GM12878 (cell line): ENCODE measurements at regions not wholly inside any gene's neighbourhood (a gene's known extent, or its start where the extent isn't known, plus 50 kb on each side); places are given as distances from the start of the nearest gene placed in this dataset.

Experiments used
- ATF3 ChIP-seq: IDR thresholded peaks from 2 replicates; pipeline ENCODE4 v1.6.1; 2011; ENCODE audit warnings: low read depth, mild to moderate bottlenecking, low read length, moderate library complexity, borderline replicate concordance; ENCODE audit errors: extremely low read depth
- BCL3 ChIP-seq: IDR thresholded peaks from 2 replicates; pipeline ENCODE4 v1.6.1; 2011; ENCODE audit warnings: borderline replicate concordance, low read depth, mild to moderate bottlenecking, moderate library complexity, low read length; ENCODE audit not compliant: insufficient read depth, poor library complexity, severe bottlenecking
- JUNB ChIP-seq: IDR thresholded peaks from 2 replicates; pipeline ENCODE4 v1.6.1; 2016; ENCODE audit warnings: antibody characterized with exemption, mild to moderate bottlenecking
- MEF2B ChIP-seq: fragments of 450-650 bp; IDR thresholded peaks from 2 replicates; pipeline ENCODE4 v1.6.1; 2018; ENCODE audit warnings: mild to moderate bottlenecking, moderate library complexity; ENCODE audit not compliant: partially characterized antibody, poor library complexity, severe bottlenecking
- RAD51 ChIP-seq: fragments of 450-650 bp; IDR thresholded peaks from 2 replicates; pipeline ENCODE4 v1.6.1; 2016; ENCODE audit warnings: moderate library complexity, mild to moderate bottlenecking, inconsistent platforms
- REST ChIP-seq: IDR thresholded peaks from 2 replicates; pipeline ENCODE4 v1.6.1; 2012; ENCODE audit warnings: mild to moderate bottlenecking, low read depth, low read length
- ZNF384 ChIP-seq: IDR thresholded peaks from 2 replicates; pipeline ENCODE4 v1.6.1; 2012; ENCODE audit warnings: low read depth, mild to moderate bottlenecking, low read length, improper control_type of control experiment, borderline replicate concordance

- TF ChIP-seq ATF3 (no peak), ZNF384 (no peak), REST (no peak), JUNB (no peak), MEF2B (no peak), BCL3 (no peak), RAD51 (no peak)
These were observed 1728.3 kb upstream of the CDH9 start (continued) for GRCh38 chr5:28766565-28767158.
